22Rv1 (cell line): ENCODE measurements at regions not wholly inside any gene's neighbourhood (a gene's known extent, or its start where the extent isn't known, plus 50 kb on each side); places are given as distances from the start of the nearest gene placed in this dataset.
"Not testable (repeated sequence)": the region's sequence is repeated elsewhere in the genome, so short reads cannot be mapped to it uniquely, and the experiment has no call there.

Experiments used
- H3K27ac ChIP-seq: fragments of 450-650 bp; 2 replicates; pipeline ENCODE4 v1.5.1; 2017
- CTCF ChIP-seq: fragments of 450-650 bp; IDR thresholded peaks from 2 replicates; pipeline ENCODE4 v1.5.1; 2017; ENCODE audit warnings: mild to moderate bottlenecking
- ZFX ChIP-seq: fragments of 450-650 bp; IDR thresholded peaks from 2 replicates; pipeline ENCODE4 v1.6.1; 2017; ENCODE audit warnings: antibody characterized with exemption, borderline replicate concordance

- no peak for TF ChIP-seq ZFX
- no peak for TF ChIP-seq CTCF
- H3K27ac ChIP-seq: no peak overlapping the region
These were observed 80.7 kb downstream of the C9orf152 start for GRCh38 chr9:110126986-110127864.

GRCh38 chr9:110128664-110129329 is 79.2 kb downstream of the C9orf152 start:
- H3K27ac ChIP-seq: no peak overlapping the region
- TF ChIP-seq CTCF: no peak
- no peak for TF ChIP-seq ZFX

- no peak overlapping the region for H3K27ac ChIP-seq
- TF ChIP-seq CTCF: no peak
- TF ChIP-seq ZFX: no peak
These were observed 78.5 kb downstream of the C9orf152 start for GRCh38 chr9:110129425-110129824.

- TF ChIP-seq CTCF: no peak
- no peak for TF ChIP-seq ZFX
- no peak overlapping the region for H3K27ac ChIP-seq
These were observed 77.7 kb downstream of the C9orf152 start for GRCh38 chr9:110130211-110130610.

GRCh38 chr9:110130791-110131416 is 77.1 kb downstream of the C9orf152 start:
- no peak overlapping the region for H3K27ac ChIP-seq
- TF ChIP-seq ZFX: no peak
- TF ChIP-seq CTCF: no peak

- H3K27ac ChIP-seq: no peak overlapping the region
- TF ChIP-seq ZFX (no peak), CTCF (no peak)
These were observed 76.5 kb downstream of the C9orf152 start for GRCh38 chr9:110131499-110131898.

- not testable (repeated sequence) for H3K27ac ChIP-seq
These were observed 75.4 kb downstream of the C9orf152 start for GRCh38 chr9:110132531-110132930.
